ENCODE measurements at regions not wholly inside any gene's neighbourhood (a gene's known extent, or its start where the extent isn't known, plus 50 kb on each side); places are given as distances from the start of the nearest gene placed in this dataset.

GRCh38 chr2:2665834-2666133 is 334.7 kb upstream of the MYT1L start:
- H3K79me2 ChIP-seq (ENCODE audit: control insufficient read depth in 1 of 2, insufficient read depth in 2 of 2, low read length in 2 of 2) = no peaks in the 10 kb centered on the region
- no peak overlapping the region for H3K23ac ChIP-seq (ENCODE audit: insufficient read length)
- no peak overlapping the region for H3K4ac ChIP-seq (replicated peaks; ENCODE audit: insufficient read length, low read depth, low read length)
- H2BK5ac ChIP-seq (ENCODE audit: low read depth, low read length) = 0 out of 2 replicates have a peak overlapping the region, but pooled peaks have one; percentile 16
- no peak overlapping the region for H4K5ac ChIP-seq (ENCODE audit: insufficient read length, low read depth, low read length)
- TF ChIP-seq USF2 (IDR thresholded peaks at IDR 0.05; ENCODE audit: low read length) = no peak
- TF ChIP-seq POLR2A (IDR thresholded peaks at IDR 0.05; ENCODE audit: control extremely low read depth in 1 of 2, low read depth in 2 of 2, low read length in 2 of 2) = no peak
- TF ChIP-seq TAF1 (IDR thresholded peaks at IDR 0.05; ENCODE audit: low read depth, low read length) = no peak
- TF ChIP-seq JUN (IDR thresholded peaks at IDR 0.05; ENCODE audit: low read depth, low read length) = no peak
- TF ChIP-seq EZH2 (IDR thresholded peaks at IDR 0.05; ENCODE audit: low read depth, low read length, severe bottlenecking) = no peak
- TF ChIP-seq FOSL1 (IDR thresholded peaks at IDR 0.05; ENCODE audit: insufficient read depth, low read depth, low read length) = no peak
- TF ChIP-seq SIRT6 (IDR thresholded peaks at IDR 0.05; ENCODE audit: low read length) = no peak
- TF ChIP-seq KDM1A (IDR thresholded peaks at IDR 0.05; ENCODE audit: borderline replicate concordance, low read length) = no peak
- TF ChIP-seq SP2 (IDR thresholded peaks at IDR 0.05; ENCODE audit: low read length) = no peak
- DNase-seq (ENCODE audit: low read depth in 1 of 2, low spot score in 2 of 2) (no peak), FAIRE-seq (no peak)
- H3K79me1 ChIP-seq (ENCODE audit: low read depth, low read length) = no peaks in the 10 kb centered on the region
- H3K56ac ChIP-seq (replicated peaks; ENCODE audit: insufficient read length, low read depth, low read length) = no peak overlapping the region
- POLR2A ChIA-PET (ENCODE audit: partially characterized antibody) = no interaction called here
- CTCF ChIA-PET (ENCODE audit: partially characterized antibody) = interaction anchor here (0.9 to 1.2 kb wide), 2 partner anchors 12 to 435 kb away, joined by 3 to 4 read pairs; no protein-coding TSS in a partner anchor
- H4K91ac ChIP-seq (replicated peaks; ENCODE audit: insufficient read length, low read length) = no peak overlapping the region
- H3K4me3 ChIP-seq (ENCODE audit: extremely low read depth in 1 of 4, insufficient read depth in 2 of 4, low read depth in 3 of 4, low read length in 4 of 4) = no peak overlapping the region
- WGBS, 2 experiments (ENCODE audit: extremely low coverage in 1 of 2, insufficient coverage in 1 of 2, insufficient read length in 1 of 2, insufficient replicate concordance in 2 of 2, low coverage in 1 of 2, low lambda C conversion rate in 2 of 2, missing lambda C conversion rate in 1 of 2) = 93% methylated on average over 12 of the region's 12 CpGs; no CpG with 5 or more reads in 1 of the 2 experiments
- H2AFZ ChIP-seq (ENCODE audit: low read length) = no peak overlapping the region
- no peak overlapping the region for H2AK5ac ChIP-seq (ENCODE audit: low read depth, low read length)
- H3K14ac ChIP-seq (ENCODE audit: insufficient read length) = no peak overlapping the region
- H3K36me3 ChIP-seq (ENCODE audit: control insufficient read depth in 2 of 4, insufficient read depth in 4 of 4, low read length in 3 of 4) = no peaks in the 10 kb centered on the region; a peak in 1 of 8 replicates
- H3K27me3 ChIP-seq (replicated peaks in 1 of 4; ENCODE audit: control insufficient read depth in 3 of 4, extremely low read depth in 1 of 4, insufficient read depth in 3 of 4, low read length in 3 of 4) = no peaks in the 10 kb centered on the region; a peak in 1 of 7 replicates
- H3K4me2 ChIP-seq (ENCODE audit: insufficient read depth in 1 of 2, low read depth in 2 of 2, low read length in 2 of 2) = no peak overlapping the region
- no peaks in the 10 kb centered on the region for H3K4me1 ChIP-seq (replicated peaks in 1 of 4; ENCODE audit: control insufficient read depth in 3 of 4, insufficient read depth in 4 of 4, low read length in 3 of 4)
- H3K18ac ChIP-seq (ENCODE audit: extremely low read depth, low read length) = no peak overlapping the region
- no peak overlapping the region for H2BK120ac ChIP-seq (replicated peaks; ENCODE audit: low read depth, low read length)
- no peak overlapping the region for H3K9ac ChIP-seq (replicated peaks in 1 of 4; ENCODE audit: extremely low read depth in 1 of 4, low read depth in 3 of 4, low read length in 3 of 4)
- H4K8ac ChIP-seq (ENCODE audit: extremely low read depth, insufficient read depth, low read length) = no peak overlapping the region
- no peak overlapping the region for H2BK15ac ChIP-seq (ENCODE audit: low read length)
- no peak overlapping the region for H3K27ac ChIP-seq (ENCODE audit: low read depth, low read length)
- H2BK12ac ChIP-seq (ENCODE audit: low read depth, low read length) = no peak overlapping the region
- H3K9me3 ChIP-seq (ENCODE audit: insufficient read depth in 2 of 2, low read depth in 1 of 2, low read length in 1 of 2) = no peaks in the 10 kb centered on the region
- H2BK20ac ChIP-seq (ENCODE audit: low read length) = no peak overlapping the region
- H3K23me2 ChIP-seq (ENCODE audit: low read depth, low read length) = no peaks in the 10 kb centered on the region; the same call in 1 of the 2 replicates
- no peaks in the 10 kb centered on the region for H4K20me1 ChIP-seq (replicated peaks in 1 of 2; ENCODE audit: control insufficient read depth in 1 of 2, insufficient read depth in 2 of 2, low read length in 2 of 2)

Measured in H1 (cell line).